ENCODE measurements at regions not wholly inside any gene's neighbourhood (a gene's known extent, or its start where the extent isn't known, plus 50 kb on each side); places are given as distances from the start of the nearest gene placed in this dataset.

DNA sequence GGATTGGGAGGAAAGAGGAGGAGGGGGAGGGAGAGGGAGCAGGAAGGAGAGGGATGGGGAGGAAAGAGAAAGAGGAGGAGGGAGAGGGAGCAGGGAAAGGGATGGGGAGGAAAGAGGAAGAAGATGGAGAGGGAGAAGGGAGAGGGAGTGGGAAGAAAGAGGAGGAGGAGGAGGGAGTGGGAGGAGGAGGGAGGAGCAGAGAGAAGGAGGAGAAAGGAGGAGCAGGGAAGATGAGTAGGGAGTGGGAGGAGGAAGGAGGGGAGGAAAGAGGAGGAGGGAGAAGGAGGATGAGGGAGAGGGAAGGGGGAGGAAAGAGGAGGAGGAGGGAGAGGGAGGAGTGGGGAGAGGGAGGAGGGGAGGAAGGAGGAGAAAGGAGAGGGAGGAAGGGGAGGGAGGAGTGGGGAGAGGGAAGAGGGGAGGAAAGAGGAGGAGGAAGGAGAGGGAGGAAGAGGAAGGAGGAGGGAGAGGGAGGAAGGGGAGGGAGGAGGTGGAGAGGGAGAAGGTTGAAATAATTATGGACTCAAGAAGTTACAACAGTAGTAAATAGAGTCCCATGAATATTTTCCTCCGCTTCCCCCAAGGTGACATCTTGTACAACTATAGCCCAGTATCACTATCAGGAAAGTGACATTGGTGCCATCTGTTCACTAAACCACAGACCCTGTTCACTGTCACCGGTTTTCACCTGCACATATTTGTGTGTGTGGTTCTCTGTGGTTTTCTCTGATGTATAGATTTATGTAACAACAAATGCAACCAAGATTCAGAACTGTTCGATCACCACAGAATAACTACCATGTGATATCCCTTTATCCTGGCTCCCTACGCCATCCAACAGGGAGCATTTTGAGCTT, 325.3 kb upstream of the EEF2KMT start:
- H3K9ac ChIP-seq (ENCODE audit: insufficient read length), result no peak overlapping the region
- H3K9me3 ChIP-seq (ENCODE audit: low read depth, low read length), result no peaks in the 10 kb centered on the region
- H3K27ac ChIP-seq, result no peak overlapping the region
- no peak overlapping the region for H3K4me3 ChIP-seq
- TF ChIP-seq FOXP2 (optimal IDR thresholded peaks at IDR 0.05; ENCODE audit: control extremely low read depth, extremely low read length, insufficient read depth) (no peak), POLR2AphosphoS5 (IDR thresholded peaks at IDR 0.05; ENCODE audit: borderline replicate concordance, low read depth, low read length) (no peak), EZH2 (IDR thresholded peaks at IDR 0.05) (no peak)
- H3K36me3 ChIP-seq (ENCODE audit: insufficient read depth, low read length), result no peaks in the 10 kb centered on the region
- DNase-seq (ENCODE audit: low read depth, low spot score), result no peak

DNA sequence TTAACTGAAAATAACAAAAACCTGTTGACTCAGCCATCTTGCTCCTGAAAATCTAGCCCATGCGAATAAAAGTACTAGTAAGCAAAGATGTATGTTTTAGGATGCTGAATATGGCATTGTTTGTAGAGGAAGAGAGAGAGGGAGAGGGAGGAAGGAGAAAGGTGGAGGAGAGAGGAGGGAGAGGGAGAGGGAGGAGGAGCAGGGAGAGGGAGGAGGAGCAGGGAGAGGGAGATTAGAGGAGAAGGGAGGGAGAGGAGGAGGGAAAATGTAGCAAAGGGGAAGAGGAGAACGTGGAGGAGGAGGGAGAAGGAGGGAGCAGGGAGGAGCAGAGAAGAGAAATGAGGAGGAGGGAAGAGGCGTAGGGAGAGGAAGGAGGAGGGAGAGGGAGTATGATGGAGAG, 324.5 kb upstream of the EEF2KMT start:
- H3K9ac ChIP-seq (ENCODE audit: insufficient read length), result no peak overlapping the region
- TF ChIP-seq EZH2 (IDR thresholded peaks at IDR 0.05), result no peak
- no peak for TF ChIP-seq POLR2AphosphoS5 (IDR thresholded peaks at IDR 0.05; ENCODE audit: borderline replicate concordance, low read depth, low read length)
- no peak for TF ChIP-seq FOXP2 (optimal IDR thresholded peaks at IDR 0.05; ENCODE audit: control extremely low read depth, extremely low read length, insufficient read depth)
- H3K36me3 ChIP-seq (ENCODE audit: insufficient read depth, low read length), result no peaks in the 10 kb centered on the region
- H3K9me3 ChIP-seq (ENCODE audit: low read depth, low read length), result no peaks in the 10 kb centered on the region
- H3K27ac ChIP-seq, result no peak overlapping the region
- H3K4me3 ChIP-seq, result no peak overlapping the region
- no peak for DNase-seq (ENCODE audit: low read depth, low spot score)

DNA sequence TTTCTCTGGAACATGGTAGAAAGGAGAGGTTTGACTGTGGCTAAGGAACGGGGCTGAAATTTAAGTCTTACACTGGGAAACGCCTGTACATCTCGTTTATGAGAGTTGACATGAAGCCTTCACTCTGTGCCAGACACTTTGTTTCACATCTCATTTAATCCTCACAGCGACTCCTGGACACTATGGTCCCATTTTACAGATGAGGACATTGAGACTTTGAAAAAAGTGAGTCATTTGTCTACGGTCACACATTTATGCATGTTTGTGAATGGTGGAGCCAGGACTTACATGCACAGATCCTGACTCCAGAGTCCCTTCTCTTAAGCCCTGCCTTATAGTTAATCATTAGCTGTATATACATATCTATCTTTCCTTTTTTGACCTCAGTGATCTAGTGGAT, 318.4 kb upstream of the EEF2KMT start:
- no peaks in the 10 kb centered on the region for H3K9me3 ChIP-seq (ENCODE audit: low read depth, low read length)
- H3K9ac ChIP-seq (ENCODE audit: insufficient read length), result no peak overlapping the region
- H3K36me3 ChIP-seq (ENCODE audit: insufficient read depth, low read length), result no peaks in the 10 kb centered on the region
- DNase-seq (ENCODE audit: low read depth, low spot score), result no peak
- no peak overlapping the region for H3K4me3 ChIP-seq
- H3K27ac ChIP-seq, result no peak overlapping the region
- TF ChIP-seq POLR2AphosphoS5 (IDR thresholded peaks at IDR 0.05; ENCODE audit: borderline replicate concordance, low read depth, low read length) (no peak), EZH2 (IDR thresholded peaks at IDR 0.05) (no peak), FOXP2 (optimal IDR thresholded peaks at IDR 0.05; ENCODE audit: control extremely low read depth, extremely low read length, insufficient read depth) (no peak)

DNA sequence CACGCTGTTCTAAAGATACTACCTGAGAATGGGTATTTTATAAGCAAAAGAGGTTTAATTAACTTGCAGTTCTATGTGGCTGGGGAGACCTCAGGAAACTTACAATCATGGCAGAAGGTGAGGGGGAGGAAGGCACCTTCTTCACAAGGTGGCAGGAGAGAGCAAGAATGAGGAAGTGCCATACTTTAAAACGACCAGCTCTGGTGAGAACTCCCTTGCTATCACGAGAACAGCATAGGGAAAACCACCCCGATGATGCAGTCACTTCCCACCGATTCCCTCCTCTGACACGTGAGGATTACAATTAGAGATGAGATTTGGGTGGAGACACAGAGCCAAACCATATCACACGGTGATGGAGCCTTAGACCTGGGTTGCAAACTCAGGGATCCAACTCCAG, 317.5 kb upstream of the EEF2KMT start:
- DNase-seq (ENCODE audit: low read depth, low spot score), result no peak
- H3K36me3 ChIP-seq (ENCODE audit: insufficient read depth, low read length), result no peaks in the 10 kb centered on the region
- H3K9me3 ChIP-seq (ENCODE audit: low read depth, low read length), result no peaks in the 10 kb centered on the region
- no peak overlapping the region for H3K9ac ChIP-seq (ENCODE audit: insufficient read length)
- no peak overlapping the region for H3K4me3 ChIP-seq
- no peak overlapping the region for H3K27ac ChIP-seq
- TF ChIP-seq FOXP2 (optimal IDR thresholded peaks at IDR 0.05; ENCODE audit: control extremely low read depth, extremely low read length, insufficient read depth) (no peak), EZH2 (IDR thresholded peaks at IDR 0.05) (no peak), POLR2AphosphoS5 (IDR thresholded peaks at IDR 0.05; ENCODE audit: borderline replicate concordance, low read depth, low read length) (no peak)

DNA sequence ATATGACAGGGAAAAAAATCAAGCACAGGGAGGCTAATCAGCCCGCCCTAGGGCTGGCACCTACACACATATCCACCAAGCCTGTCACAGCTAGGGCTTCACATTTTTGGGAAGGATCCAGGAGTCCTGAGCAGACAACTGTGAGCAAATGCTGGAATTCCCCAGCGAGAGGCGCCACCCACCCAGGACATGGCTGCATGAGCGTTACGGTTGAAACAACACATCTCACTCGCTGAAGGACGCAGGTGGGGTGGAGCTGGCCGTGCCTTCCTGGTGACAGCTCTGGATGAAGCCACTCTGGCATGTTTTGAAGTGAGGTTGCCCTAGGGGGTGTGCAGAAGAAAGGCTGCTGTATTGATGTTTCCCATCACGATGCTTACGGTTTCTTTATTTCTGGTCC, 315.1 kb upstream of the EEF2KMT start:
- Histone ChIP-seq H3K9me3 (ENCODE audit: low read depth, low read length) (no peaks in the 10 kb centered on the region), H3K36me3 (ENCODE audit: insufficient read depth, low read length) (no peaks in the 10 kb centered on the region)
- TF ChIP-seq FOXP2 (optimal IDR thresholded peaks at IDR 0.05; ENCODE audit: control extremely low read depth, extremely low read length, insufficient read depth) (no peak), POLR2AphosphoS5 (IDR thresholded peaks at IDR 0.05; ENCODE audit: borderline replicate concordance, low read depth, low read length) (no peak), EZH2 (IDR thresholded peaks at IDR 0.05) (no peak)

DNA sequence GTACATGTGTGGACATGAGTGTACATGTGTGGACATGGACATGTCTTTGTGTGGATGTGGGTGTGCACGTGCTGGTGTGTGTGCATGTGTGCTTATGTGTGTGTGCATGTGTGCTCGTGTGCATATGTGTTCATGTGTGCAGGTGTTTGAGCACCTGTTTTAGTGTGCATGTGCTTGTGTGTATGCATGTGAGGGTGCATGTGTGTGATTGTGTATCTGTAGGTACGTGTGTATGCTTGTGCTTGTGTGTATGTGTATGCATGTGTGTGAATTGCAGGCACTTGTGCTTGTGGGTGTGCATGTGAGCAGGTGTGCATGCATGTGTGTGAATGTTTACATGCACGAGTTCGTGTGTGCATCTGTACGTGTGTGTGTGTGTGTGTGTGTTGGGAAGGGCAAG, 300.6 kb upstream of the EEF2KMT start:
- no peak for DNase-seq (ENCODE audit: low read depth, low spot score)

More for the DNA sequence above, 315.1 kb upstream of the EEF2KMT start:
- H3K4me3 ChIP-seq, result no peak overlapping the region
- no peak overlapping the region for H3K9ac ChIP-seq (ENCODE audit: insufficient read length)
- no peak for DNase-seq (ENCODE audit: low read depth, low spot score)
- H3K27ac ChIP-seq, result no peak overlapping the region

DNA sequence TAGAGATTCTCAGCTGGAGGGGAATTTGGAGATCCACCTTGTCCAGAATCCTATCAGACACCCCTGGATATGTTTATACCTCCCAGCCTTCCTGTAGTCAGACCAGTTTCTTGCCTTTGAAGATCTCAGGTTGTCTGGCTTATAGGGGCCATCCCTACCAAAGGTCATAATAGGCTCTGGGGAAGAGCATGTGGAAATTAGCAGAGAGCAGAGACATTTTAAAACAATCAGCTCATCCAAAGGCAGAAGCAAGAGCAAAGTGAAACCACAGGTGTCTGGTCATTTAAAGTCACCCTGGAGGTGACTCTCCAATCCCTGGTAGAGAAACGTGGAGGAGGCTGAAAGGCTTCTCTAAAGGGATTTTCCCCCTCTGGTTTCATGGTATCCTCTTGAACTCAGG, 299.3 kb upstream of the EEF2KMT start:
- no peak for TF ChIP-seq POLR2AphosphoS5 (IDR thresholded peaks at IDR 0.05; ENCODE audit: borderline replicate concordance, low read depth, low read length)
- no peak for TF ChIP-seq FOXP2 (optimal IDR thresholded peaks at IDR 0.05; ENCODE audit: control extremely low read depth, extremely low read length, insufficient read depth)
- TF ChIP-seq EZH2 (IDR thresholded peaks at IDR 0.05), result no peak
- no peak overlapping the region for H3K9ac ChIP-seq (ENCODE audit: insufficient read length)
- H3K9me3 ChIP-seq (ENCODE audit: low read depth, low read length), result no peaks in the 10 kb centered on the region
- no peaks in the 10 kb centered on the region for H3K36me3 ChIP-seq (ENCODE audit: insufficient read depth, low read length)
- no peak overlapping the region for H3K27ac ChIP-seq
- DNase-seq (ENCODE audit: low read depth, low spot score), result no peak
- H3K4me3 ChIP-seq, result no peak overlapping the region

More for the DNA sequence above, 300.6 kb upstream of the EEF2KMT start:
- Histone ChIP-seq H3K27ac (no peak overlapping the region), H3K4me3 (no peak overlapping the region), H3K9ac (ENCODE audit: insufficient read length) (no peak overlapping the region), H3K9me3 (ENCODE audit: low read depth, low read length) (no peaks in the 10 kb centered on the region), H3K36me3 (ENCODE audit: insufficient read depth, low read length) (no peaks in the 10 kb centered on the region)
- TF ChIP-seq POLR2AphosphoS5 (IDR thresholded peaks at IDR 0.05; ENCODE audit: borderline replicate concordance, low read depth, low read length) (no peak), FOXP2 (optimal IDR thresholded peaks at IDR 0.05; ENCODE audit: control extremely low read depth, extremely low read length, insufficient read depth) (no peak), EZH2 (IDR thresholded peaks at IDR 0.05) (no peak)

DNA sequence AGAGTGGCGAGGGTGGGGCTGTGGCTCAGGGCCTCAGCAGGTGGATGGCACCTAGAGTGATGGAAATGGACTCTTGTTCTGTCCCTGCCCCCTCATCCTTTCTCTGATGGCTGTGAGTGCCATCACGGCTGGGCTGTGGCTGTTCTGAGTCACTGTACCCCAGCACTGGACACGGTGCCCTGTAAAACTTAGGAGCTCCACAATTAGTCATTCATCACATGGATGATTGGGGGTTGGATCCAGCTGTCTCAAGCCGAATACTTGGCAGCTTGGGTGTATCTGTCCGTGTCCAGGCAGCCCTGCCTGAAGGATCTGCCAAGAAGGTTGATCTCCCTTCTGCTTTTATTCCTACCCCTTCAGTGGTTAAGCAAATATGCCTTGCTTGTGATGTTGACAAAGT, 295.5 kb upstream of the EEF2KMT start:
- no peaks in the 10 kb centered on the region for H3K9me3 ChIP-seq (ENCODE audit: low read depth, low read length)
- no peak overlapping the region for H3K9ac ChIP-seq (ENCODE audit: insufficient read length)
- H3K36me3 ChIP-seq (ENCODE audit: insufficient read depth, low read length), result no peaks in the 10 kb centered on the region
- H3K4me3 ChIP-seq, result no peak overlapping the region
- TF ChIP-seq EZH2 (IDR thresholded peaks at IDR 0.05), result no peak
- no peak for TF ChIP-seq POLR2AphosphoS5 (IDR thresholded peaks at IDR 0.05; ENCODE audit: borderline replicate concordance, low read depth, low read length)
- TF ChIP-seq FOXP2 (optimal IDR thresholded peaks at IDR 0.05; ENCODE audit: control extremely low read depth, extremely low read length, insufficient read depth), result no peak
- H3K27ac ChIP-seq, result no peak overlapping the region
- DNase-seq (ENCODE audit: low read depth, low spot score), result no peak

All from SK-N-MC (cell line).